ENCODE measurements at regions not wholly inside any gene's neighbourhood (a gene's known extent, or its start where the extent isn't known, plus 50 kb on each side); places are given as distances from the start of the nearest gene placed in this dataset.
"Not testable (repeated sequence)": the region's sequence is repeated elsewhere in the genome, so short reads cannot be mapped to it uniquely, and the experiment has no call there.

GRCh38 chr7:131081308-131081707, 246.4 kb upstream of the MKLN1 start:
- no peak for DNase-seq (ENCODE audit: low spot score)

- DNase-seq (ENCODE audit: low spot score) = no peak
Measured at GRCh38 chr7:131083781-131084180, 243.9 kb upstream of the MKLN1 start.

- not testable (repeated sequence) for DNase-seq (ENCODE audit: low spot score)
Measured at GRCh38 chr7:131084336-131084735, 243.3 kb upstream of the MKLN1 start.

GRCh38 chr7:131087756-131088658, 239.7 kb upstream of the MKLN1 start:
- no peak for DNase-seq (ENCODE audit: low spot score)

GRCh38 chr7:131090188-131090587, 237.5 kb upstream of the MKLN1 start:
- no peak for DNase-seq (ENCODE audit: low spot score)

- peak; percentile 62 for DNase-seq (ENCODE audit: low spot score)
Measured at GRCh38 chr7:131090886-131091692, 236.6 kb upstream of the MKLN1 start.

GRCh38 chr7:131094685-131095084, 233.0 kb upstream of the MKLN1 start:
- no peak for DNase-seq (ENCODE audit: low spot score)

GRCh38 chr7:131095346-131095745, 232.3 kb upstream of the MKLN1 start:
- DNase-seq (ENCODE audit: low spot score) = no peak

GRCh38 chr7:131096267-131096927, 231.3 kb upstream of the MKLN1 start:
- no peak for DNase-seq (ENCODE audit: low spot score)

- no peak for DNase-seq (ENCODE audit: low spot score)
Measured at GRCh38 chr7:131097662-131098376, 229.9 kb upstream of the MKLN1 start.

- DNase-seq (ENCODE audit: low spot score) = no peak
Measured at GRCh38 chr7:131098527-131098926, 229.1 kb upstream of the MKLN1 start.

GRCh38 chr7:131100357-131101054, 227.2 kb upstream of the MKLN1 start:
- DNase-seq (ENCODE audit: low spot score) = no peak

- DNase-seq (ENCODE audit: low spot score) = no peak
Measured at GRCh38 chr7:131103997-131104396, 223.7 kb upstream of the MKLN1 start.

GRCh38 chr7:131104596-131105293, 222.9 kb upstream of the MKLN1 start:
- no peak for DNase-seq (ENCODE audit: low spot score)

- DNase-seq (ENCODE audit: low spot score) = no peak
Measured at GRCh38 chr7:131105294-131105798, 222.3 kb upstream of the MKLN1 start.

GRCh38 chr7:131105799-131106680, 221.6 kb upstream of the MKLN1 start:
- DNase-seq (ENCODE audit: low spot score) = peak; percentile 85

- DNase-seq (ENCODE audit: low spot score) = peak; percentile 62
Measured at GRCh38 chr7:131106681-131107336, 220.9 kb upstream of the MKLN1 start.

- peak; percentile 92 for DNase-seq (ENCODE audit: low spot score)
Measured at GRCh38 chr7:131107337-131108211, 220.1 kb upstream of the MKLN1 start.

All from putamen (tissue), 1 donor.